ENCODE measurements at regions not wholly inside any gene's neighbourhood (a gene's known extent, or its start where the extent isn't known, plus 50 kb on each side); places are given as distances from the start of the nearest gene placed in this dataset.

DNA sequence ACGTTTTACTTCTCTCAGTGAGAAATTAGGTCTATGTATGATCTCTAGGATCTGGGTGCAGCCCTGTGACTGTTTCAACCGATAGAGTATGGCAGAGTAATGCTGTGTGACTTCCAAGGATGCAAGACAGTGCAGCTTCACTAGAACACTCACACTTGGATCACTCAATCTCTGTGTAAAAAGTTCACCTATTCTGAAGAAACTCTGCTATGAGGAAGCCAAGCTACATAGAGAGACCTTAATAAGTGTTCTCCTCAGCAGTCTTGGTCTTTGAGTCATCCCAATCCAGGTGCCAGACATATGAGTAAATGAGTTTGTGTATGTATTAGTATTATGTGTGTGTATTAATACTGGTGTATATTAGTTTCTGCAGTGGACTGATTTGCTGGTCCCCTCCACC, 335.0 kb downstream of the NR4A2 start:
- ChIA-PET CTCF (no interaction called here), POLR2A (no interaction called here)
- Histone ChIP-seq H3K9me1 (replicated peaks; ENCODE audit: control insufficient read depth, extremely low read depth, insufficient read depth, low read length) (no peaks in the 10 kb centered on the region), H3K27ac (ENCODE audit: insufficient read depth, low read depth, low read length) (no peak overlapping the region), H3K79me2 (ENCODE audit: control insufficient read depth, insufficient read depth, low read length) (no peaks in the 10 kb centered on the region), H3K36me3 (ENCODE audit: control insufficient read depth in 2 of 2, extremely low read depth in 1 of 2, insufficient read depth in 2 of 2, low read length in 2 of 2) (no peaks in the 10 kb centered on the region), H3K4me2 (ENCODE audit: insufficient read depth, low read length) (no peak overlapping the region), H2AFZ (ENCODE audit: low read depth, low read length) (no peak overlapping the region), H3K9me3 (replicated peaks; ENCODE audit: control insufficient read depth, insufficient read depth, low read length) (no peaks in the 10 kb centered on the region), H4K20me1 (replicated peaks; ENCODE audit: control insufficient read depth, extremely low read depth, insufficient read depth, low read length) (no peaks in the 10 kb centered on the region), H3K4me1 (ENCODE audit: control insufficient read depth, extremely low read depth, insufficient read depth, low read length) (no peaks in the 10 kb centered on the region), H3K9ac (replicated peaks; ENCODE audit: extremely low read depth, insufficient read depth, low read length) (no peak overlapping the region), H3K27me3 (ENCODE audit: control insufficient read depth in 2 of 2, insufficient read depth in 2 of 2, low read length in 2 of 2) (no peaks in the 10 kb centered on the region), H3K4me3 (replicated peaks in 1 of 3; ENCODE audit: insufficient read depth in 1 of 3, low read depth in 1 of 3, low read length in 3 of 3) (no peak overlapping the region)
- FAIRE-seq (no peak), DNase-seq (ENCODE audit: low read depth, low spot score) (no peak)
- dilution Hi-C loops (cut with MboI; ENCODE audit: extremely low pct_ligation_motif_present, low sequenced_read_pairs) (no loop called here), intact Hi-C loops (cut with micrococcal nuclease) (no loop called here)
- TF ChIP-seq, protein P1, sequence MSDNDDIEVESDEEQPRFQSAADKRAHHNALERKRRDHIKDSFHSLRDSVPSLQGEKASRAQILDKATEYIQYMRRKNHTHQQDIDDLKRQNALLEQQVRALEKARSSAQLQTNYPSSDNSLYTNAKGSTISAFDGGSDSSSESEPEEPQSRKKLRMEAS (IDR thresholded peaks at IDR 0.05; ENCODE audit: insufficient read depth, insufficient read length): no peak
- TF ChIP-seq, protein P2, sequence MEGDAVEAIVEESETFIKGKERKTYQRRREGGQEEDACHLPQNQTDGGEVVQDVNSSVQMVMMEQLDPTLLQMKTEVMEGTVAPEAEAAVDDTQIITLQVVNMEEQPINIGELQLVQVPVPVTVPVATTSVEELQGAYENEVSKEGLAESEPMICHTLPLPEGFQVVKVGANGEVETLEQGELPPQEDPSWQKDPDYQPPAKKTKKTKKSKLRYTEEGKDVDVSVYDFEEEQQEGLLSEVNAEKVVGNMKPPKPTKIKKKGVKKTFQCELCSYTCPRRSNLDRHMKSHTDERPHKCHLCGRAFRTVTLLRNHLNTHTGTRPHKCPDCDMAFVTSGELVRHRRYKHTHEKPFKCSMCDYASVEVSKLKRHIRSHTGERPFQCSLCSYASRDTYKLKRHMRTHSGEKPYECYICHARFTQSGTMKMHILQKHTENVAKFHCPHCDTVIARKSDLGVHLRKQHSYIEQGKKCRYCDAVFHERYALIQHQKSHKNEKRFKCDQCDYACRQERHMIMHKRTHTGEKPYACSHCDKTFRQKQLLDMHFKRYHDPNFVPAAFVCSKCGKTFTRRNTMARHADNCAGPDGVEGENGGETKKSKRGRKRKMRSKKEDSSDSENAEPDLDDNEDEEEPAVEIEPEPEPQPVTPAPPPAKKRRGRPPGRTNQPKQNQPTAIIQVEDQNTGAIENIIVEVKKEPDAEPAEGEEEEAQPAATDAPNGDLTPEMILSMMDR (IDR thresholded peaks at IDR 0.05; ENCODE audit: extremely low read depth in 1 of 2, insufficient read depth in 1 of 2, low read depth in 1 of 2, low read length in 2 of 2): no peak
- TF ChIP-seq GATA2 (IDR thresholded peaks at IDR 0.05; ENCODE audit: insufficient read depth, insufficient read length, low read depth, low read length): no peak
- no peak for TF ChIP-seq POLR2A (IDR thresholded peaks at IDR 0.05; ENCODE audit: low read depth, low read length)
- TF ChIP-seq POLR2AphosphoS5 (IDR thresholded peaks at IDR 0.05; ENCODE audit: insufficient read depth, low read depth, low read length): no peak
- no peak for TF ChIP-seq JUN (IDR thresholded peaks at IDR 0.05; ENCODE audit: borderline replicate concordance, insufficient read depth, insufficient read length, low read depth)
- no peak for TF ChIP-seq EZH2 (IDR thresholded peaks at IDR 0.05; ENCODE audit: borderline replicate concordance, low read depth, low read length, severe bottlenecking)
- TF ChIP-seq FOS (IDR thresholded peaks at IDR 0.05; ENCODE audit: borderline replicate concordance, insufficient read depth, low read length): no peak
- TF ChIP-seq MYC (IDR thresholded peaks at IDR 0.05; ENCODE audit: low read depth, low read length): no peak
- BruUV-seq (replicated peaks): no TSS peak
